IMR-90 (cell line): ENCODE measurements at regions not wholly inside any gene's neighbourhood (a gene's known extent, or its start where the extent isn't known, plus 50 kb on each side); places are given as distances from the start of the nearest gene placed in this dataset.

Source experiments
- ATAC-seq: fragments of 200-7000 bp; cut with Tn5 transposase; 2 replicates; pipeline ENCODE4 v1.9.1; 2020; ENCODE audit warnings: low read depth, mild to moderate bottlenecking, moderate library complexity
- BruUV-seq: library from RNA; stranded (reverse); fragments of 400-500 nt; replicated peaks from 2 replicates; lab custom pipeline; 2021; lab: Mats Ljungman, UMichigan
- CTCF ChIA-PET: fragments of 300-600 bp; formaldehyde crosslinking; extraction: SDS; loops from one replicate; lab custom pipeline; 2021; ENCODE audit warnings: antibody characterized with exemption; lab: Yijun Ruan, JAX
- POLR2A ChIA-PET: fragments of 300-600 bp; sonication (Branson Sonifier 250); formaldehyde crosslinking; loops from one replicate; lab custom pipeline; 2022; ENCODE audit warnings: antibody characterized with exemption; ENCODE audit not compliant: unreplicated experiment; lab: Charles Lee
- DNase-seq: peaks from one replicate; pipeline ENCODE4 v3.0.0; 2013
- H2AFZ ChIP-seq: replicated peaks from 2 replicates; pipeline ENCODE3; 2013; ENCODE audit warnings: low read length, mild to moderate bottlenecking; ENCODE audit not compliant: poor library complexity
- H2AK5ac ChIP-seq: 2 replicates; pipeline ENCODE4 v1.6.1; 2013; ENCODE audit warnings: low read depth, low read length, inconsistent platforms
- H2AK9ac ChIP-seq: replicated peaks from 2 replicates; pipeline ENCODE3; 2013; ENCODE audit warnings: mild to moderate bottlenecking, low read depth, low read length, moderate library complexity; ENCODE audit not compliant: poor library complexity
- H2BK120ac ChIP-seq: 2 replicates; pipeline ENCODE4 v1.6.1; 2013; ENCODE audit warnings: low read depth, low read length, inconsistent platforms
- H2BK15ac ChIP-seq: 3 replicates; pipeline ENCODE4 v1.6.1; 2013; ENCODE audit warnings: low read depth, low read length, inconsistent platforms
- H2BK20ac ChIP-seq: 2 replicates; pipeline ENCODE4 v1.6.1; 2013; ENCODE audit warnings: low read depth, mild to moderate bottlenecking, inconsistent platforms, low read length, moderate library complexity
- H2BK5ac ChIP-seq: 2 replicates; pipeline ENCODE4 v1.6.1; 2013; ENCODE audit warnings: mild to moderate bottlenecking, low read depth, low read length, inconsistent platforms; ENCODE audit not compliant: poor library complexity, severe bottlenecking
- H3K14ac ChIP-seq: replicated peaks from 2 replicates; pipeline ENCODE4 v1.6.1; 2013; ENCODE audit warnings: low read depth, low read length, inconsistent platforms
- H3K18ac ChIP-seq: 2 replicates; pipeline ENCODE4 v1.6.1; 2013; ENCODE audit warnings: low read depth, low read length, control low read depth
- H3K23ac ChIP-seq: 2 replicates; pipeline ENCODE4 v1.6.1; 2013; ENCODE audit warnings: low read depth, low read length, inconsistent platforms
- H3K27ac ChIP-seq: 2 replicates; pipeline ENCODE4 v1.5.1; 2013; ENCODE audit warnings: mild to moderate bottlenecking, control low read depth, low read length; ENCODE audit not compliant: insufficient read depth
- H3K27me3 ChIP-seq: 2 replicates; pipeline ENCODE4 v1.6.1; 2013; ENCODE audit warnings: low read length; ENCODE audit not compliant: control insufficient read depth, insufficient read depth
- H3K36me3 ChIP-seq: 2 replicates; pipeline ENCODE4 v1.6.1; 2013; ENCODE audit warnings: low read length, mixed read lengths; ENCODE audit not compliant: control insufficient read depth, insufficient read depth
- H3K4ac ChIP-seq: 2 replicates; pipeline ENCODE4 v1.6.1; 2013; ENCODE audit warnings: low read depth, low read length, inconsistent platforms
- H3K4me1 ChIP-seq: 2 replicates; pipeline ENCODE4 v1.6.1; 2013; ENCODE audit warnings: low read length, mixed read lengths; ENCODE audit not compliant: control insufficient read depth, insufficient read depth
- H3K4me2 ChIP-seq: 2 replicates; pipeline ENCODE4 v1.6.1; 2013; ENCODE audit warnings: low read depth, mild to moderate bottlenecking, control low read depth, low read length, moderate library complexity
- H3K4me3 ChIP-seq: 2 replicates; pipeline ENCODE4 v1.5.1; 2013; ENCODE audit warnings: low read depth, mild to moderate bottlenecking, control low read depth, low read length, moderate library complexity; ENCODE audit not compliant: insufficient read depth
- H3K56ac ChIP-seq: 2 replicates; pipeline ENCODE4 v1.6.1; 2013; ENCODE audit warnings: low read length, inconsistent platforms; ENCODE audit not compliant: insufficient read depth; ENCODE audit errors: extremely low read depth
- H3K79me1 ChIP-seq, 2 experiments: 2 replicates each; pipeline ENCODE4 v1.6.1; 2013; ENCODE audit warnings: low read length in 2 of 2, inconsistent platforms in 1 of 2, low read depth in 1 of 2
- H3K9ac ChIP-seq: 2 replicates; pipeline ENCODE4 v1.6.1; 2013; ENCODE audit warnings: low read depth, low read length, control low read depth
- H3K9me1 ChIP-seq: 2 replicates; pipeline ENCODE4 v1.6.1; 2013; ENCODE audit warnings: low read length, inconsistent platforms; ENCODE audit not compliant: insufficient read depth
- H3K9me3 ChIP-seq: 2 replicates; pipeline ENCODE4 v1.6.1; 2013; ENCODE audit warnings: low read length; ENCODE audit not compliant: control insufficient read depth, insufficient read depth
- H4K20me1 ChIP-seq: 2 replicates; pipeline ENCODE4 v1.6.1; 2013; ENCODE audit warnings: low read length, inconsistent platforms; ENCODE audit not compliant: insufficient read depth
- H4K5ac ChIP-seq: 2 replicates; pipeline ENCODE4 v1.6.1; 2013; ENCODE audit warnings: mild to moderate bottlenecking, low read depth, low read length, control low read depth
- H4K8ac ChIP-seq, 2 experiments: 2 replicates each; pipeline ENCODE4 v1.6.1; 2013; ENCODE audit warnings: low read depth in 2 of 2, low read length in 2 of 2, control low read depth in 1 of 2, inconsistent platforms in 1 of 2
- H4K91ac ChIP-seq: 2 replicates; pipeline ENCODE4 v1.6.1; 2013; ENCODE audit warnings: low read depth, low read length, inconsistent platforms; ENCODE audit not compliant: insufficient read depth
- BHLHE40 ChIP-seq: fragments of 150-350 bp; IDR thresholded peaks from 2 replicates; pipeline ENCODE4 v1.6.1; 2016; ENCODE audit warnings: mild to moderate bottlenecking, low read depth, low read length
- CEBPB ChIP-seq: IDR thresholded peaks from 2 replicates; pipeline ENCODE4 v1.6.1; 2012; ENCODE audit warnings: low read depth, low read length, improper control_type of control experiment
- CHD1 ChIP-seq: IDR thresholded peaks from 2 replicates; pipeline ENCODE4 v1.6.1; 2012; ENCODE audit warnings: low read depth, low read length, improper control_type of control experiment
- ELK1 ChIP-seq: fragments of 150-350 bp; IDR thresholded peaks from 2 replicates; pipeline ENCODE4 v1.6.1; 2016; ENCODE audit warnings: low read depth, mild to moderate bottlenecking, low read length, moderate library complexity, borderline replicate concordance
- FOS ChIP-seq: fragments of 150-350 bp; IDR thresholded peaks from 2 replicates; pipeline ENCODE4 v1.6.1; 2016; ENCODE audit warnings: low read depth, low read length
- MAFK ChIP-seq: IDR thresholded peaks from 2 replicates; pipeline ENCODE4 v1.6.1; 2012; ENCODE audit warnings: low read depth, low read length, improper control_type of control experiment
- MAZ ChIP-seq: IDR thresholded peaks from 2 replicates; pipeline ENCODE4 v1.6.1; 2012; ENCODE audit warnings: low read depth, mild to moderate bottlenecking, low read length, improper control_type of control experiment, moderate library complexity, borderline replicate concordance
- MXI1 ChIP-seq: IDR thresholded peaks from 2 replicates; pipeline ENCODE4 v1.6.1; 2012; ENCODE audit warnings: low read depth, mild to moderate bottlenecking, low read length, moderate library complexity, borderline replicate concordance
- NFE2L2 ChIP-seq: fragments of 150-350 bp; IDR thresholded peaks from 2 replicates; pipeline ENCODE4 v1.6.1; 2016; ENCODE audit warnings: low read depth, mild to moderate bottlenecking, low read length
- POLR2A ChIP-seq: IDR thresholded peaks from 2 replicates; pipeline ENCODE4 v1.6.1; 2012; ENCODE audit warnings: mild to moderate bottlenecking, low read depth, low read length
- RAD21 ChIP-seq: IDR thresholded peaks from 2 replicates; pipeline ENCODE4 v1.6.1; 2012; ENCODE audit warnings: low read length, improper control_type of control experiment
- RCOR1 ChIP-seq: IDR thresholded peaks from 2 replicates; pipeline ENCODE4 v1.6.1; 2012; ENCODE audit warnings: mild to moderate bottlenecking, low read length, improper control_type of control experiment; ENCODE audit not compliant: insufficient replicate concordance
- RFX5 ChIP-seq: IDR thresholded peaks from 2 replicates; pipeline ENCODE4 v1.8.0; 2012; ENCODE audit warnings: low read depth, mild to moderate bottlenecking, low read length, moderate library complexity
- SMC3 ChIP-seq: fragments of 150-350 bp; IDR thresholded peaks from 2 replicates; pipeline ENCODE4 v1.6.1; 2016; ENCODE audit warnings: low read depth, mild to moderate bottlenecking, antibody characterized with exemption, low read length, moderate library complexity
- dilution Hi-C: fragments of 300-500 bp; cut with HindIII; formaldehyde crosslinking; loops from one replicate; pipeline ENCODE4 v1.14.3; 2018; ENCODE audit warnings: low sequenced_read_pairs; ENCODE audit not compliant: unreplicated experiment
- in situ Hi-C: fragments of 300-500 bp; cut with MboI; formaldehyde crosslinking; loops from 3 replicates; pipeline ENCODE4 v1.14.3; 2019; ENCODE audit warnings: low sequenced_read_pairs, inconsistent platforms, mixed read lengths
- intact Hi-C: fragments of 100-400 bp; cut with micrococcal nuclease; formaldehyde crosslinking; loops from 2 replicates; pipeline ENCODE4 v1.10.0; 2022
- TF ChIP-seq, protein P1 (sequence below): conservative IDR thresholded peaks from 2 replicates; pipeline ENCODE4 v1.5.1; 2012; ENCODE audit warnings: mild to moderate bottlenecking, low read depth, low read length, improper control_type of control experiment
- TF ChIP-seq, protein P2 (sequence below): fragments of 150-350 bp; IDR thresholded peaks from 2 replicates; pipeline ENCODE4 v1.6.1; 2017; ENCODE audit warnings: mild to moderate bottlenecking, antibody characterized with exemption, low read length, low read depth

DNA sequence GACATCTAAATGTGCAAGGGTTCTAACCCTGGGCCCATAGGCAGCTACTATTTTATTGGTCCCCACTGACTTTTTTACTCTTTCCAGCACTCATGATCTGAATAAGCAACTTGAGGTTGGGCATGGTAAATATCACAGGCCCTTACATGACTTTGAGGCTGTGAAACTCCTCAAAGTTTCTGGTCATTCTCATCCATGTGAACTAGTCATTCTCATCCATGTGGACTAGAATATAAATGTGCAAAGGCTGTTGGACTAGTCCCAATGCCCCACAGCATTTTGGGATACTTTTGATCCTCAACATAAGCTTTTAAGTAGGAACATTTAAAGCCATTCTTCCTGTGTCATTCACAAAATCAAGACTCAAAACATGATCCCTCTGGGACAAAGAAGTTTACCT, 290.7 kb upstream of the PPARGC1A start:
- H3K79me1 ChIP-seq: no peaks in the 10 kb centered on the region
- no peak overlapping the region for H3K4ac ChIP-seq
- no peak overlapping the region for H2BK15ac ChIP-seq
- H3K36me3 ChIP-seq: no peaks in the 10 kb centered on the region
- no peak overlapping the region for H2AK5ac ChIP-seq
- H3K4me1 ChIP-seq: no peaks in the 10 kb centered on the region
- dilution Hi-C loops (no loop called here), in situ Hi-C loops (no loop called here), intact Hi-C loops (no loop called here)
- no TSS peak for BruUV-seq
- CTCF ChIA-PET: interaction anchor here (0.6 kb wide), 1 partner anchor 268 kb away, joined by 3 read pairs; no protein-coding TSS in a partner anchor
- H4K20me1 ChIP-seq: no peaks in the 10 kb centered on the region
- H3K9me1 ChIP-seq: no peaks in the 10 kb centered on the region
- H3K18ac ChIP-seq: no peak overlapping the region
- no peak overlapping the region for H4K5ac ChIP-seq
- POLR2A ChIA-PET: no interaction called here
- H2BK20ac ChIP-seq: no peak overlapping the region
- H4K8ac ChIP-seq: no peak overlapping the region
- H3K27me3 ChIP-seq: peaks cover 5% of the 10 kb centered on the region
- no peak overlapping the region for H3K9ac ChIP-seq
- no peaks in the 10 kb centered on the region for H3K9me3 ChIP-seq
- no peak overlapping the region for H4K91ac ChIP-seq
- H2AFZ ChIP-seq: no peak overlapping the region
- DNase-seq (no peak), ATAC-seq (no peak)
- no peak overlapping the region for H2AK9ac ChIP-seq
- no peak overlapping the region for H3K56ac ChIP-seq
- no peak overlapping the region for H3K4me3 ChIP-seq
- H3K14ac ChIP-seq: no peak overlapping the region
- H2BK5ac ChIP-seq: no peak overlapping the region
- no peak overlapping the region for H2BK120ac ChIP-seq
- TF ChIP-seq POLR2A: no peak
- TF ChIP-seq, protein P1, sequence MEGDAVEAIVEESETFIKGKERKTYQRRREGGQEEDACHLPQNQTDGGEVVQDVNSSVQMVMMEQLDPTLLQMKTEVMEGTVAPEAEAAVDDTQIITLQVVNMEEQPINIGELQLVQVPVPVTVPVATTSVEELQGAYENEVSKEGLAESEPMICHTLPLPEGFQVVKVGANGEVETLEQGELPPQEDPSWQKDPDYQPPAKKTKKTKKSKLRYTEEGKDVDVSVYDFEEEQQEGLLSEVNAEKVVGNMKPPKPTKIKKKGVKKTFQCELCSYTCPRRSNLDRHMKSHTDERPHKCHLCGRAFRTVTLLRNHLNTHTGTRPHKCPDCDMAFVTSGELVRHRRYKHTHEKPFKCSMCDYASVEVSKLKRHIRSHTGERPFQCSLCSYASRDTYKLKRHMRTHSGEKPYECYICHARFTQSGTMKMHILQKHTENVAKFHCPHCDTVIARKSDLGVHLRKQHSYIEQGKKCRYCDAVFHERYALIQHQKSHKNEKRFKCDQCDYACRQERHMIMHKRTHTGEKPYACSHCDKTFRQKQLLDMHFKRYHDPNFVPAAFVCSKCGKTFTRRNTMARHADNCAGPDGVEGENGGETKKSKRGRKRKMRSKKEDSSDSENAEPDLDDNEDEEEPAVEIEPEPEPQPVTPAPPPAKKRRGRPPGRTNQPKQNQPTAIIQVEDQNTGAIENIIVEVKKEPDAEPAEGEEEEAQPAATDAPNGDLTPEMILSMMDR: no peak
- TF ChIP-seq FOS: no peak
- no peak for TF ChIP-seq CHD1
- TF ChIP-seq, protein P2, sequence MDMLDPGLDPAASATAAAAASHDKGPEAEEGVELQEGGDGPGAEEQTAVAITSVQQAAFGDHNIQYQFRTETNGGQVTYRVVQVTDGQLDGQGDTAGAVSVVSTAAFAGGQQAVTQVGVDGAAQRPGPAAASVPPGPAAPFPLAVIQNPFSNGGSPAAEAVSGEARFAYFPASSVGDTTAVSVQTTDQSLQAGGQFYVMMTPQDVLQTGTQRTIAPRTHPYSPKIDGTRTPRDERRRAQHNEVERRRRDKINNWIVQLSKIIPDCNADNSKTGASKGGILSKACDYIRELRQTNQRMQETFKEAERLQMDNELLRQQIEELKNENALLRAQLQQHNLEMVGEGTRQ: no peak
- no peak for TF ChIP-seq NFE2L2
- no peak for TF ChIP-seq ELK1
- TF ChIP-seq RFX5: no peak
- TF ChIP-seq SMC3: no peak
- TF ChIP-seq MXI1: no peak
- TF ChIP-seq MAFK: no peak
- no peak for TF ChIP-seq RAD21
- no peak for TF ChIP-seq BHLHE40
- TF ChIP-seq RCOR1: no peak
- TF ChIP-seq MAZ: no peak
- no peak for TF ChIP-seq CEBPB
- H3K4me2 ChIP-seq: no peak overlapping the region
- H3K23ac ChIP-seq: no peak overlapping the region
- no peak overlapping the region for H3K27ac ChIP-seq
